Parathyroid adenoma (tissue), 2 donors: ENCODE measurements at regions not wholly inside any gene's neighbourhood (a gene's known extent, or its start where the extent isn't known, plus 50 kb on each side); places are given as distances from the start of the nearest gene placed in this dataset.

Experiments
- H2AFZ ChIP-seq: fragments of 300-600 bp; sonication (generic); one replicate; pipeline ENCODE4 v1.7.0; 2017; ENCODE audit warnings: antibody characterized with exemption, mild to moderate bottlenecking
- H3K27ac ChIP-seq: fragments of 300-600 bp; sonication (generic); one replicate; pipeline ENCODE4 v1.7.0; 2017
- H3K27me3 ChIP-seq: fragments of 300-600 bp; sonication (generic); one replicate; pipeline ENCODE4 v1.7.0; 2017; ENCODE audit warnings: low read length; ENCODE audit not compliant: control insufficient read depth, insufficient read depth
- H3K36me3 ChIP-seq: fragments of 300-600 bp; sonication (generic); one replicate; pipeline ENCODE4 v1.7.0; 2017; ENCODE audit warnings: low read length; ENCODE audit not compliant: control insufficient read depth, insufficient read depth
- H3K4me1 ChIP-seq: fragments of 300-600 bp; sonication (generic); one replicate; pipeline ENCODE4 v1.7.0; 2017; ENCODE audit warnings: control low read depth
- H3K4me2 ChIP-seq: fragments of 300-600 bp; sonication (generic); one replicate; pipeline ENCODE4 v1.7.0; 2017; ENCODE audit warnings: low read length
- H3K4me3 ChIP-seq: fragments of 300-600 bp; sonication (generic); one replicate; pipeline ENCODE4 v1.7.0; 2017; ENCODE audit warnings: low read depth, low read length
- H3K79me2 ChIP-seq: fragments of 300-600 bp; sonication (generic); one replicate; pipeline ENCODE4 v1.7.0; 2017; ENCODE audit warnings: control low read depth
- H3K9ac ChIP-seq: fragments of 300-600 bp; sonication (generic); one replicate; pipeline ENCODE4 v1.7.0; 2017; ENCODE audit warnings: mild to moderate bottlenecking
- H3K9me3 ChIP-seq: fragments of 300-600 bp; sonication (generic); one replicate; pipeline ENCODE4 v1.7.0; 2017; ENCODE audit warnings: low read length; ENCODE audit not compliant: control insufficient read depth
- TF ChIP-seq, protein P1 (sequence below): fragments of 300-600 bp; sonication (generic); IDR thresholded peaks from one replicate; pipeline ENCODE4 v1.7.0; 2017; ENCODE audit warnings: antibody characterized with exemption, mild to moderate bottlenecking
- donor health status: primary hyperparathyroidism.

DNA sequence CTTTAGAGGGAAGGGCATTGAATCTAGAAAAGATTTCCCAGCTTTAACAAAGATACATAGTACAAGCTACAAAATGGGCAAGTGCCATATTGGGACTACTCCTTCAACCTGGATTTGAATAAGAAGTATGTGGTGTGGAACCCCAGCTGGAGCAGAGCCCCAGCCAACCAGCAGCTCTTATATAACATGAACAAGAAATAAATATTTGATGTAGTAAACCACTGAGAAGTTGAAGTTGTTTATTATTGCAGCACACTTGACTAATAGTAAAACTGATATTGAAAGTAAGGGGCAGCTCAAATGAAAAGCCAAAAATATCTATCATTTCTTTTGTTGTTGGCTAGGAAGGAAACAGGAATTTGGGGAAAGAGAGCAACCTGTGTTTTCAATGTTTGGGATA is 701.8 kb downstream of the TMTC2 start:
- H3K4me3 ChIP-seq, result no peak overlapping the region
- no peaks in the 10 kb centered on the region for H3K36me3 ChIP-seq
- H3K9me3 ChIP-seq, result no peaks in the 10 kb centered on the region
- no peak overlapping the region for H3K4me2 ChIP-seq
- TF ChIP-seq, protein P1, sequence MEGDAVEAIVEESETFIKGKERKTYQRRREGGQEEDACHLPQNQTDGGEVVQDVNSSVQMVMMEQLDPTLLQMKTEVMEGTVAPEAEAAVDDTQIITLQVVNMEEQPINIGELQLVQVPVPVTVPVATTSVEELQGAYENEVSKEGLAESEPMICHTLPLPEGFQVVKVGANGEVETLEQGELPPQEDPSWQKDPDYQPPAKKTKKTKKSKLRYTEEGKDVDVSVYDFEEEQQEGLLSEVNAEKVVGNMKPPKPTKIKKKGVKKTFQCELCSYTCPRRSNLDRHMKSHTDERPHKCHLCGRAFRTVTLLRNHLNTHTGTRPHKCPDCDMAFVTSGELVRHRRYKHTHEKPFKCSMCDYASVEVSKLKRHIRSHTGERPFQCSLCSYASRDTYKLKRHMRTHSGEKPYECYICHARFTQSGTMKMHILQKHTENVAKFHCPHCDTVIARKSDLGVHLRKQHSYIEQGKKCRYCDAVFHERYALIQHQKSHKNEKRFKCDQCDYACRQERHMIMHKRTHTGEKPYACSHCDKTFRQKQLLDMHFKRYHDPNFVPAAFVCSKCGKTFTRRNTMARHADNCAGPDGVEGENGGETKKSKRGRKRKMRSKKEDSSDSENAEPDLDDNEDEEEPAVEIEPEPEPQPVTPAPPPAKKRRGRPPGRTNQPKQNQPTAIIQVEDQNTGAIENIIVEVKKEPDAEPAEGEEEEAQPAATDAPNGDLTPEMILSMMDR, result no peak
- H2AFZ ChIP-seq, result no peak overlapping the region
- no peaks in the 10 kb centered on the region for H3K79me2 ChIP-seq
- H3K9ac ChIP-seq, result no peak overlapping the region
- no peak overlapping the region for H3K27ac ChIP-seq
- H3K27me3 ChIP-seq, result no peaks in the 10 kb centered on the region
- H3K4me1 ChIP-seq, result no peaks in the 10 kb centered on the region

DNA sequence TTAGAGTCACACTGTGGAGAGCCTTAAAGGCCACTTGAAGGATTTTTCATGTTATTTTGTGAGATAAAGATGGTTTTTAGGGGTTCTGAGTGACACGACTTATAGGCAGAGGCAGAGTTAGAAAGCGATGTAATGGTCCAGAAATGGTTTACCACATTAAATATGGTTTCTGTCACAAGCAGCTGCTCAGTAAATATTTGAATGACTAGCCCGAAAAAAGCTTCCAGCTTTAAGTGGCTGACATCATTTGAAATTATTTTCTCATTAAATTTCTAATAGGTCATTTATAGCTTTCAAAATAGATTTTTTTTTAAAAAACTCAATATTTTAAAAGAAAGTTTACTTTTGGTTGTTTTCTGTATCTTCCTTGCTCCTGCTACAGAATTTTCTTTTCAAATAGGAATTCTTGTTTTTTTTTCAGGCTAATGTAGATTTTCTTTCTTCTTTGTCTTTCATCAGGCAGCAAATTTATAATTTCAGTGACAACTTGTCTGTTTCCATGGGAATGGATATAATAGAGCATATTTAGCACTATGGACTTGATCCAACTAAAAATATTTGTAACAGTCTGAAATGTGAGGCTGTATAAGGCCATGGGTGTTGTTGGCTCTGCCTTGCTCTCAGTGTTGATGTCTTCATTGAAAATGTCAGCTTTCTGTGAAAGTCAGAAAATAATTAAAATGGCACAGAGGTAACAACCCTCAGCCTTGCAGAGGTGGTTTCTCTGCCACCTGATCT is 700.0 kb downstream of the TMTC2 start:
- no peak overlapping the region for H3K4me2 ChIP-seq
- no peak overlapping the region for H3K4me3 ChIP-seq
- no peaks in the 10 kb centered on the region for H3K79me2 ChIP-seq
- H3K27ac ChIP-seq, result no peak overlapping the region
- TF ChIP-seq, protein P1, result no peak
- no peaks in the 10 kb centered on the region for H3K27me3 ChIP-seq
- no peaks in the 10 kb centered on the region for H3K36me3 ChIP-seq
- H3K9ac ChIP-seq, result no peak overlapping the region
- no peaks in the 10 kb centered on the region for H3K4me1 ChIP-seq
- peak overlapping the region; percentile 7 for H2AFZ ChIP-seq
- H3K9me3 ChIP-seq, result no peaks in the 10 kb centered on the region

DNA sequence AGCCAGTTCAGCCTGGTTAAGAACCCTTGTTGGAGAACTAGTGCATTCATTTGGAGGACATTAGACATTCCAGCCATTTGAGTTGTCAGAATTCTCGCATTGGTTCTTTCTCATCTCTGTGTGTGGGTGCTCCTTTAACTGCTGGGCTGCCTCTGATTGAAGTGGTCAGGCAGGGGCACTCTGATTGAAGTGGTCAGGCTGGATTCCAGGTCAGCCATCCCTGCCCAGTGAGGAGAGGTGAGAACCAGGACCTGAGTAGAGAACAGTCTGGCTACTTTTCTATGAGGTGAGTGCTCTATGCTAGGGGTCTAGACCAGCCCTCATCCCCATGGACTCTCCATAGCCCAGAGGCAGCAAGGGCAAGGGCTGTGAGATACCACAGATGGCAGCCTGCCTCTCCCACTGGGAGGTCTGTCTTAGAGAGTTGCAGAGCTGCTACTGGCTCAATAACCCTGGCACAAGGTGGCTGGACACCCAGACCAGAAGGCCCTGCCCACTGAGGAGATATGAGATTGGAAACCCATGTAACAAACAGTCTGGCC is 691.6 kb downstream of the TMTC2 start:
- H2AFZ ChIP-seq, result no peak overlapping the region
- no peak overlapping the region for H3K4me2 ChIP-seq
- H3K4me1 ChIP-seq, result no peaks in the 10 kb centered on the region
- H3K4me3 ChIP-seq, result no peak overlapping the region
- H3K36me3 ChIP-seq, result no peaks in the 10 kb centered on the region
- TF ChIP-seq, protein P1, result no peak
- no peaks in the 10 kb centered on the region for H3K27me3 ChIP-seq
- no peaks in the 10 kb centered on the region for H3K9me3 ChIP-seq
- no peaks in the 10 kb centered on the region for H3K79me2 ChIP-seq
- H3K9ac ChIP-seq, result no peak overlapping the region
- H3K27ac ChIP-seq, result no peak overlapping the region

DNA sequence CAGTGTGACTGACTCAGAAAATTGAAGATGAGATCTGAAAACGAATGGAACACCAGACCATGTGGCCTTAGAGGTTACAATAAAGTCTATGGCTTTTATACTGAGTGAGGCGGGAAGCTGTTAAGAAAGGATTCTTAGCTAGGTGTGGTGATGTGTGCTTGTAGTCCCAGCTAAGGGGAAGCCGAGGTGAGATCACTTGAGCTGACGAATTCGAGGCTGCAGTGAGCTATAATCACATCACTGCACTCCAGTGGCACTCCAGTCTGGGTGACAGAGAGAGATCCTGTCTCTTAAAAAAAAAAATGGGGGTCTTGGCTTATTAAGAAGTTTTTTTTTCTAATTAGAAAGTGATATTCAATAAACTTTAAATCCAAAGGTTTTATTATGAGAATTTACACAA is 678.6 kb downstream of the TMTC2 start:
- Histone ChIP-seq H2AFZ (no peak overlapping the region), H3K27ac (no peak overlapping the region)

More for the DNA sequence above, 678.6 kb downstream of the TMTC2 start:
- H3K4me2 ChIP-seq, result no peak overlapping the region
- no peaks in the 10 kb centered on the region for H3K36me3 ChIP-seq
- H3K4me1 ChIP-seq, result no peaks in the 10 kb centered on the region
- H3K27me3 ChIP-seq, result no peaks in the 10 kb centered on the region
- H3K79me2 ChIP-seq, result no peaks in the 10 kb centered on the region
- no peak overlapping the region for H3K4me3 ChIP-seq
- no peak overlapping the region for H3K9ac ChIP-seq
- H3K9me3 ChIP-seq, result no peaks in the 10 kb centered on the region
- TF ChIP-seq, protein P1, result no peak
